ENCODE measurements at regions not wholly inside any gene's neighbourhood (a gene's known extent, or its start where the extent isn't known, plus 50 kb on each side); places are given as distances from the start of the nearest gene placed in this dataset.
"Not testable (repeated sequence)": the region's sequence is repeated elsewhere in the genome, so short reads cannot be mapped to it uniquely, and the experiment has no call there.

GRCh38 chr6:71056656-71057055 is 99.8 kb upstream of the B3GAT2 start:
- no peak for DNase-seq

GRCh38 chr6:71066153-71066552 is 109.3 kb upstream of the B3GAT2 start:
- no peak for DNase-seq

GRCh38 chr6:71067816-71068215 is 111.0 kb upstream of the B3GAT2 start:
- peak; percentile 34 for DNase-seq

- DNase-seq: no peak
Observed at GRCh38 chr6:71072508-71072907, 115.6 kb upstream of the B3GAT2 start.

- no peak for DNase-seq
Observed at GRCh38 chr6:71077655-71078054, 120.8 kb upstream of the B3GAT2 start.

GRCh38 chr6:71079677-71080076 is 122.8 kb upstream of the B3GAT2 start:
- DNase-seq: no peak

DNA sequence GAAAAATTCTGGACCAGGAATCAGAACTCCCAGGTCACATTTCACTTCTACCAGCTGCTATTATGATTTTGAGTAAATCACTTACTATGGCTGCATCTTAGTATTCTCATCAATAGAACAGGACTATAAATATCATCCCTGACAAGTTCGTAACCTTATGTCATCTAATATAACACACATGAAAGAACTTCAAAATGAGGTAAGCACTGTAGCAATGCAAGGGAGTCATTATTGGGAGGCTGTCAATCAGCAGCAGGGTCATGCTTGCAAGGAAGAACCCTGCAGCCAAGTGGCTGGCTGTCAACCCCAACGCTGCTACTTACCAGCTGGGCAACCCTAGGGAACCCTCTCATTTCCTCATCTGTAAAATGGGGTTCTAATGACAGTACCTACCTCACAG is 123.3 kb upstream of the B3GAT2 start:
- no peak for DNase-seq

- DNase-seq: no peak
Observed at GRCh38 chr6:71080826-71081225, 124.0 kb upstream of the B3GAT2 start.

GRCh38 chr6:71082033-71082650 is 125.3 kb upstream of the B3GAT2 start:
- DNase-seq: no peak

DNA sequence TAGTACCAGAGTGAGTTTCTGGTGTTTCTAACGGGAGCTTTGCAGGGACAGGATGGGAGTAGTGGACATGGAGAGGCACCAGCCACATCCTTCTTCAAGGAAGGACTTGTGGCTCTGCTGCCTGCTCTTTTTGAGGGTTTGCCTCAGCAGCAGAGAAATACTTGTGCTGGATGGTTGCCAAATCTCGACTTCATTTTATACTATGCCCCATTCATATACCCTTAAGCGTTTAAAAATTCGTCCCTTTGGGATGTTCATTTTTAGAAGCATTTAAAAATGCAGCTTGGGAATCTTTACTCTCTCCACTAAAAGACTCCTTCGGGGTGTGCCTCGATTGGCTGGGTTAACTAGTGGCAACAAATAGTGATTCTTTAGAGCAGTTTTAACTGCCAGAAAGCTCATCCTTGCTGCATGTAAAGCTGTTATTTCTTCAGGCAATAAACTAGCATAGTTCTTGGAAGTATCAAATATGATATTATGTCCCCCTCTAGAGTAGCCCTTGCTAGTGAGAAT is 126.5 kb upstream of the B3GAT2 start:
- DNase-seq: no peak

DNA sequence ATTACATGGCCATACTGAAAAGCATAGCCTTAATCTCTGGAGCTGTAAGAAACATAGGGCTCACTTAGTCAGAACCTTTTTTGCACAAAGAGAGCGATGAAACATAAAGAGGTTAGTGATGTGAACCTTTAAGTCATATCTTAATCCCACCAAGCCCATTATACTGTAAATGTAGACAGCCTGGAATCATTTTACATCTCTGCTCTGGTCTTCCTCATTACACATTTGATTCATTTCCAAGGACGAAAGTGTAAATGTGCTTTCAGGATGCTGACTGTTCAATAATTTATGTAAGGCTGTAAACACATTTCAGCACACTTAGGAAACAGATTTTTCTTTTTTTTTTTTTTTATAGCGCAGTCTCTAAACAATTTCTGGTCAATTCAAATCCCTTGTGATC is 131.3 kb upstream of the B3GAT2 start:
- DNase-seq: no peak

- DNase-seq: no peak
Observed at GRCh38 chr6:71090217-71090616, 133.4 kb upstream of the B3GAT2 start.

DNA sequence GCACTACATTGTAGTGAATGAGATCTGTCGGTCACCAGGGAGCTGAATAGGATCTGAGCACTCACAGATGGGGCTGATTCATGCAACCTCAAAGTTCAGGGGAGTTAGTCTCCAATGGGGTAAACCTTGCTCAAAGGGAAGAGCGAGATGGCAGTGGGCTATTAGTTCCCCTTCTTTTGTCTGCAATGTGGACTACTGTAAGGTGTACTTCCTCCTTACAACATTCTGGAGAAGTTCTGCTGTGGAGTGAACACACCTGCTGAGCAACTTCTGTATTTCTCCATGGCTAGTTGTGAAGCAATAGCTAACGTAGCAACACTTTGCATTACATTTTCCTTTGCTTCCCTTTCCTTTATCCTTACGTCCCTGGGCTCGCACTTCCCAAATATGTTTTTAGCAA is 134.3 kb upstream of the B3GAT2 start:
- DNase-seq: no peak

GRCh38 chr6:71091956-71092355 is 135.1 kb upstream of the B3GAT2 start:
- DNase-seq: no peak

DNA sequence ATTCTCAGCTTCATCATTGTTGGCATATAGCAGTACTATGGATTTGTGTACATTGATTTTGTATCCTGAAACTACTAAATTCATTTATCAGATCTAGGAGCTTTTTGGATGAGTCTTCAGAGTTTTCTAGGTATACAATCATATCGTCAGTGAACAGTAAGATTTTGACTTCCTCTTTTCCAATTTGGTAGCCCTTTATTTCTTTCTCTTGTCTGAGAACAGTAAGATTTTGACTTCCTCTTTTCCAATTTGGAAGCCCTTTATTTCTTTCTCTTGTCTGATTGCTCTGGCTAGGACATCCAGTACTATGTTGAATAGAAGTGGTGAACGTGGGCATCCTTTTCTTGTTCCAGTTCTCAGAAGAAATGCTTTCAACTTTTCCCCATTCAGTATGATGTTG is 140.4 kb upstream of the B3GAT2 start:
- DNase-seq: not testable (repeated sequence)

DNA sequence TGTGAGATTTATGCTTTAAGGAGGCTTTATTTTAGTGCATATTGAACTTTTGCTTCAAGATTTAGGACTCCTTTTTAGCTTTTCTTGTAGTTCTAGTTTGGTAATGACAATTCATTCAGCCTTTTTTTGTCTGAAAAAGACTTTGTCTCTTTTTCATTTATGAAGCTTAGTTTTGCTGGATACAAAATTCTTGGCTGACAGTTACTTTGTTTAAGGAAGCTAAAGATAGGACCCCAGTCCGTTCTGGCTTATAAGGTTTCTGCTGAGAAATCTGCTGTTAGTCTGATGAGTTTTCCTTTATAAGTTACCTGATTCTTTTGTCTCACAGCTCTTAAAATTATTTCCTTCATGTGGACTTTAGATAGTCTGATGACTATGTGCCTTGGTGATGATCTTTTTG is 142.8 kb upstream of the B3GAT2 start:
- no peak for DNase-seq

- no peak for DNase-seq
Observed at GRCh38 chr6:71103130-71103529, 146.3 kb upstream of the B3GAT2 start.

GRCh38 chr6:71103641-71104040 is 146.8 kb upstream of the B3GAT2 start:
- DNase-seq: no peak

GRCh38 chr6:71106276-71106675 is 149.4 kb upstream of the B3GAT2 start:
- DNase-seq: no peak

- peak; percentile 52 for DNase-seq
Observed at GRCh38 chr6:71107911-71108420, 151.1 kb upstream of the B3GAT2 start.

- DNase-seq: no peak
Observed at GRCh38 chr6:71114544-71114943, 157.7 kb upstream of the B3GAT2 start.

DNA sequence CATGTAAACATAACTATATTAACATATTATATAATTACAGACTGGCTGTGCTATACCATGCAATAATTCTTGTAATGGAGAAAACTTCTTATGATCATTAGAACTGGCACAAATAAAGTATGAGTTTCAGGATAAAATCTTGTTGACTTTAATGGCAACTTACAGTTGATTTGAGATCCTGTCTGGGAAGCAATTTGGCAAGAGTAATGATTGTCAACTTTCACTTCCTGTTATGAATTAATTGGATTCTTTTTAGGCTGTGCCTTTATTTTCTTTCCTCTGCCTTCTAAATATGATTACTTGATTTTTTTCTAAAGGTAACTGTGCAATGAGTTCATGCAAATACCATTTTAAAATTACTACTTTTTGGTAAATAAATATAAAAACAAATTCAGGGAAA is 158.1 kb upstream of the B3GAT2 start:
- DNase-seq: no peak

DNA sequence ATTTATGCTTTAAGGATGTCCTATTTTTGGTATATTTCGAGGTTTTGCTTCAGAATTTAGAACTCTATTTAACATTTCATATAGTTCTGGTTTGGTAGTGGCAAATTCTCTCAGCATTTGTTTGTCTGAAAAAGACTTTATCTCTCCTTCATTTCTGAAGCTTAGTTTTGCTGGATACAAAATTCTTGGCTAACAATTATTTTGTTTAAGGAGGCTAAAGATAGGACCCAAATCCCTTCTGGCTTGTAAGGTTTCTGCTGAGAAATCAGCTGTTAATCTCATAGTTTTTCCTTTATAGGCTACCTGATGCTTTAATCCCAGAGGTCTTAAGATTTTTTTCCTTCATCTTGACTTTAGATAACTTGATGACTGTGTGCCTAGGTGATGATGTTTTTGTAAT is 162.7 kb upstream of the B3GAT2 start:
- DNase-seq: no peak

GRCh38 chr6:71123051-71123450 is 165.6 kb upstream of the OGFRL1 start:
- DNase-seq: no peak

DNA sequence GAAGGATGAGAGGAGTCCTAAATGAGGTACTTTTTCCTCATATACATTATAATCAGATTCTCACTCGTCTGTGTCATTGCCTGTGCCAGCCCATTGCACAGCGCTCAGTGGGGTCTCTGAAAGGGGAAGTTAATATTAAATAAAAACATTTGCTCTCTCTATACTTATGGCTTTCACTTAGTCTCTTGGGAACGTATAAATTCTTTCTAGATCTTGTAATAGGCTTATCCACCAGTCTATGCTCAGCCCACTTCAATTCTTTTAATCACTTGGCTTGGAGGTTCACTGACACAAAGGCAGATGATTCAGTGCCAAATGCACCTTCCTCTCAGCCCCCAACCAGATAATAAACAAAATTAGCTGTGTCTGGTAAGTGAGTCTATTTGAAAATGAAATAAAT is 164.3 kb upstream of the OGFRL1 start:
- no peak for DNase-seq

Measured in NCI-H1694 (cell line).